ENCODE measurements at regions not wholly inside any gene's neighbourhood (a gene's known extent, or its start where the extent isn't known, plus 50 kb on each side); places are given as distances from the start of the nearest gene placed in this dataset.

DNA sequence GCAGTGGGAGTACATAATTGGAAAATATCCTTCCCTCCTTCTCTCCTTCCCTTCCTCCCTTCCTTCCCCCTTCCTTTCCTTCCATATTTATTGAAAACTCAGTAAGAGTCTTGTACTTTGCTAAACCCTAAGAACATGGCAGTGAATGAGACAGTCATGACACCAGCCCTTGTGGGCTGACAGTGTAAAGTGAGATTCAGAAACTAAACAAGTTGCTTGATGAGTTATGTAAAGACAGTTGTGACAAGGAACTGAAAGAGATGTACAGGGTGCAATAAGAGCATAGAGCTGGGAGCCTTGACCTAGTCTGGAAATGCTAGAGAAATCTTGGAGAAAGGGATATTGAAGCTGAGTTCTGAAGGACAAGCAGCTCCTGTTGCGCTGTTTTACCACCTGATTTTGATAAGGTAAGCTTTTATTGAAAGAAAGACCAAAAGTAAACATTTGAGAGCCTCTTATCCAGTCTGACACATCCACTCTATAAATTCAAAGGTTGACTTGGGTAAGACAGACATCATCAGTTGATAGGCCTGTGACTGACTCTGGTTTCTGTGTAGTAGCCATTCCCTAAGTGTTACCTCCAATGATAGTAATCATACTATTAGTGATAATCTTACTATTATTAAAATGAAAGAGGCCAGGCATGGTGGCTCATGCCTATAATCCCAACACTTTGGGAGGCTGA lies 66.5 kb upstream of the SKOR2 start:
- no peak for FAIRE-seq

GRCh38 chr18:47316924-47317323 lies 65.5 kb upstream of the SKOR2 start:
- no peaks in the 10 kb centered on the region for H3K36me3 ChIP-seq (ENCODE audit: control insufficient read depth in 3 of 3, insufficient read depth in 2 of 3, low read depth in 1 of 3, low read length in 3 of 3)
- H3K27me3 ChIP-seq (ENCODE audit: control insufficient read depth in 3 of 3, insufficient read depth in 3 of 3, low read length in 3 of 3), result no peaks in the 10 kb centered on the region
- no peaks in the 10 kb centered on the region for H3K9me3 ChIP-seq (ENCODE audit: control insufficient read depth in 2 of 2, insufficient read depth in 1 of 2, low read depth in 1 of 2, low read length in 1 of 2)
- FAIRE-seq (no peak), DNase-seq (no peak)
- H3K27ac ChIP-seq (ENCODE audit: low read depth in 1 of 3, low read length in 2 of 3), result no peak overlapping the region
- no peak overlapping the region for H3K4me3 ChIP-seq (ENCODE audit: low read depth in 1 of 3, low read length in 3 of 3)
- H3K4me1 ChIP-seq (ENCODE audit: control insufficient read depth in 3 of 3, insufficient read depth in 2 of 3, low read depth in 1 of 3, low read length in 2 of 3), result no peaks in the 10 kb centered on the region
- WGBS, 3 donors, result 72 to 85% (median 79%) methylated on average over 4 of the region's 4 CpGs

More for the DNA sequence above, 66.5 kb upstream of the SKOR2 start:
- no peak overlapping the region for H3K4me3 ChIP-seq (ENCODE audit: low read depth in 1 of 3, low read length in 3 of 3)
- H3K27me3 ChIP-seq (ENCODE audit: control insufficient read depth in 3 of 3, insufficient read depth in 3 of 3, low read length in 3 of 3), result no peaks in the 10 kb centered on the region
- H3K27ac ChIP-seq (ENCODE audit: low read depth in 1 of 3, low read length in 2 of 3), result no peak overlapping the region
- no peaks in the 10 kb centered on the region for H3K4me1 ChIP-seq (ENCODE audit: control insufficient read depth in 3 of 3, insufficient read depth in 2 of 3, low read depth in 1 of 3, low read length in 2 of 3)
- WGBS, 3 donors, result 32 to 69% (median 48%) methylated on average over 1 of the region's 1 CpG
- no peaks in the 10 kb centered on the region for H3K9me3 ChIP-seq (ENCODE audit: control insufficient read depth in 2 of 2, insufficient read depth in 1 of 2, low read depth in 1 of 2, low read length in 1 of 2)
- no peak for DNase-seq
- H3K36me3 ChIP-seq (ENCODE audit: control insufficient read depth in 3 of 3, insufficient read depth in 2 of 3, low read depth in 1 of 3, low read length in 3 of 3), result no peaks in the 10 kb centered on the region

DNA sequence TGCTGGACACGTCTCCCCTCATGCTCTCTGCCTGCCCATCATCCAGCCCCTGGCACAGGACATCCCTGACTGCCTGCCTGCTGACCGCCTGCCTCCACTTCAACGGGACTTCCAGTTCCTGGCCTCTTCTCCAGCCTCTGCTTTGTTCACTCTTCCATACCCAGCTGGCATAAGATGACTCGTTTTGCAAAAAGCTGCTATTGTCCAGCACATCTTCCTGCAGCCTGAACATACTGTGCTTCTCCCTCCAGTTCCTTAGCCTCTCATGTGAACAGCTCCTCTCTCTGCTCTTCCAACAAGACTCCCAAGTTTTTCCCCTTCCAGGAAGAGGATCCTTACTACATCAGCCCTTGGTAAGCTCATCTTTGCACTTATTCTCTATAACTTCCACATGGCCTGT lies 62.4 kb upstream of the SKOR2 start:
- no peaks in the 10 kb centered on the region for H3K9me3 ChIP-seq (ENCODE audit: control insufficient read depth in 2 of 2, insufficient read depth in 1 of 2, low read depth in 1 of 2, low read length in 1 of 2)
- WGBS, 3 donors, result 52 to 71% (median 68%) methylated on average over 4 of the region's 4 CpGs
- H3K4me3 ChIP-seq (ENCODE audit: low read depth in 1 of 3, low read length in 3 of 3), result no peak overlapping the region
- FAIRE-seq, result no peak
- no peak overlapping the region for H3K27ac ChIP-seq (ENCODE audit: low read depth in 1 of 3, low read length in 2 of 3)
- H3K36me3 ChIP-seq (ENCODE audit: control insufficient read depth in 3 of 3, insufficient read depth in 2 of 3, low read depth in 1 of 3, low read length in 3 of 3), result no peaks in the 10 kb centered on the region
- H3K4me1 ChIP-seq (ENCODE audit: control insufficient read depth in 3 of 3, insufficient read depth in 2 of 3, low read depth in 1 of 3, low read length in 2 of 3), result no peaks in the 10 kb centered on the region
- no peak for DNase-seq
- no peaks in the 10 kb centered on the region for H3K27me3 ChIP-seq (ENCODE audit: control insufficient read depth in 3 of 3, insufficient read depth in 3 of 3, low read length in 3 of 3)

DNA sequence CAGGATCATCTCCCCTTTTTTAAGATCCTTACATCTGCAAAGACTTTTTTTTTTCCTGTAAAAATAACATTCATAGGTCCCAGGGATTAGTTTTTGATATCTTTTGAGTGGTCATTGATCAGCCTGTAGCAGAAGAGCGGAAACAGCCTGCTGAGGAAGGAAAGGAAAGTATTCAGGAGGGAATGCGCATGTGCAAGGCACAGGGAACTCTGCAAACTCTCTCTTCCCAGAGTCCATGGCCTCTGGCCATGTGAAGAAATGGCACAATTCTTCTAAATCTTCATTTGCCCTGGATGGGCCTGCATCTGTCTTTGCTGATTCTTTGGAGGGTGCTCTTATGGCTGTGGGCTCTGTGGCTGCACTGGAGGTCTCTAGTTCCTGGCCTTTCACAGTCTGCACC lies 60.1 kb upstream of the SKOR2 start:
- H3K27ac ChIP-seq (ENCODE audit: low read depth in 1 of 3, low read length in 2 of 3), result no peak overlapping the region
- no peaks in the 10 kb centered on the region for H3K4me1 ChIP-seq (ENCODE audit: control insufficient read depth in 3 of 3, insufficient read depth in 2 of 3, low read depth in 1 of 3, low read length in 2 of 3)
- H3K9me3 ChIP-seq (ENCODE audit: control insufficient read depth in 2 of 2, insufficient read depth in 1 of 2, low read depth in 1 of 2, low read length in 1 of 2), result no peaks in the 10 kb centered on the region
- 83 to 90% (median 89%) methylated on average over 2 of the region's 2 CpGs for WGBS, 3 donors
- DNase-seq, result no peak
- H3K36me3 ChIP-seq (ENCODE audit: control insufficient read depth in 3 of 3, insufficient read depth in 2 of 3, low read depth in 1 of 3, low read length in 3 of 3), result no peaks in the 10 kb centered on the region
- no peak overlapping the region for H3K4me3 ChIP-seq (ENCODE audit: low read depth in 1 of 3, low read length in 3 of 3)
- no peak for FAIRE-seq
- H3K27me3 ChIP-seq (ENCODE audit: control insufficient read depth in 3 of 3, insufficient read depth in 3 of 3, low read length in 3 of 3), result no peaks in the 10 kb centered on the region
